HepG2 (cell line): ENCODE measurements at regions not wholly inside any gene's neighbourhood (a gene's known extent, or its start where the extent isn't known, plus 50 kb on each side); places are given as distances from the start of the nearest gene placed in this dataset.

ENCODE experiments used
- ATAC-seq: fragments of 200-7000 bp; cut with Tn5 transposase; 3 replicates; pipeline ENCODE4 v1.9.1; 2020; ENCODE audit warnings: mild to moderate bottlenecking, moderate library complexity
- BruUV-seq: library from RNA; stranded (reverse); fragments of 400-500 nt; replicated peaks from 2 replicates; lab custom pipeline; 2021; lab: Mats Ljungman, UMichigan
- CTCF ChIA-PET: fragments of 300-600 bp; formaldehyde crosslinking; extraction: SDS; loops from one replicate; lab custom pipeline; 2021; ENCODE audit warnings: low total read pairs, inconsistent platforms, low intra/inter-chr PET ratio; lab: Yijun Ruan, JAX
- POLR2A ChIA-PET: fragments of 350-600 bp; sonication (Branson Sonifier 250); formaldehyde crosslinking; loops from one replicate; lab custom pipeline; 2020; ENCODE audit warnings: antibody characterized with exemption, inconsistent platforms; lab: Yijun Ruan, JAX
- DNase-seq: peaks from one replicate; pipeline ENCODE4 v3.0.0-alpha.2; 2015; ENCODE audit warnings: low spot score
- FAIRE-seq: peaks from 3 replicates; lab custom pipeline; 2011; peaks lifted over from hg19 to GRCh38; lab: Jason Lieb, UNC
- H2AFZ ChIP-seq: one replicate; pipeline ENCODE4 v1.6.1; 2011; ENCODE audit warnings: low read length, inconsistent platforms
- H3K27ac ChIP-seq: fragments of 300-600 bp; 3 replicates; pipeline ENCODE4 v1.8.0; 2011; ENCODE audit warnings: mixed run types, mild to moderate bottlenecking, mixed read lengths, low read length, inconsistent platforms; ENCODE audit not compliant: insufficient read depth; ENCODE audit errors: extremely low read length
- H3K27me3 ChIP-seq, 2 experiments: fragments of 200-600 bp in 1 of 2; 2 replicates in 1 of 2; 3 replicates in 1 of 2; pipeline versions ENCODE4 v1.6.0 to v1.8.0; 2011; ENCODE audit warnings: low read length in 2 of 2, mild to moderate bottlenecking in 2 of 2, moderate library complexity in 2 of 2, inconsistent platforms in 1 of 2; ENCODE audit not compliant: insufficient read depth in 2 of 2, control insufficient read depth in 1 of 2
- H3K36me3 ChIP-seq, 2 experiments: fragments of 200-600 bp in 1 of 2; replicated peaks in 1 of 2; 2 replicates in 1 of 2; 3 replicates in 1 of 2; pipeline versions ENCODE4 v1.5.1 to v1.8.0; 2011; ENCODE audit warnings: low read length in 2 of 2, inconsistent platforms in 1 of 2; ENCODE audit not compliant: insufficient read depth in 2 of 2, control insufficient read depth in 1 of 2
- H3K4me1 ChIP-seq: 2 replicates; pipeline ENCODE4 v1.5.1; 2012; ENCODE audit warnings: low read length, inconsistent platforms; ENCODE audit not compliant: insufficient read depth
- H3K4me2 ChIP-seq: 2 replicates; pipeline ENCODE4 v1.6.0; 2011; ENCODE audit warnings: low read depth, low read length, inconsistent platforms
- H3K4me3 ChIP-seq, 3 experiments: fragments of 200-600 bp in 1 of 3; sonication (generic), shearing (Covaris generic) in 1 of 3; replicated peaks in 1 of 3; 2 replicates each; pipeline ENCODE4 v1.5.1; 2011 to 2016; ENCODE audit warnings: low read length in 3 of 3, inconsistent platforms in 2 of 3, low read depth in 2 of 3, mild to moderate bottlenecking in 2 of 3, control low read depth in 1 of 3, mixed read lengths in 1 of 3; ENCODE audit not compliant: insufficient read depth in 1 of 3
- H3K79me2 ChIP-seq: one replicate; pipeline ENCODE4 v1.6.1; 2011; ENCODE audit warnings: low read length, inconsistent platforms; ENCODE audit not compliant: insufficient read depth
- H3K9ac ChIP-seq: 2 replicates; pipeline ENCODE4 v1.6.0; 2011; ENCODE audit warnings: mild to moderate bottlenecking, low read depth, low read length, inconsistent platforms; ENCODE audit not compliant: insufficient read depth
- H3K9me3 ChIP-seq: 2 replicates; pipeline ENCODE4 v1.5.1; 2012; ENCODE audit warnings: mild to moderate bottlenecking, low read length
- H4K20me1 ChIP-seq: 2 replicates; pipeline ENCODE4 v1.6.0; 2011; ENCODE audit warnings: inconsistent platforms, mild to moderate bottlenecking, low read length, moderate library complexity; ENCODE audit not compliant: insufficient read depth
- FOXK2 ChIP-seq: fragments of 450-650 bp; IDR thresholded peaks from 2 replicates; pipeline ENCODE4 v1.6.1; 2016
- IKZF4 ChIP-seq: sonication (generic); formaldehyde crosslinking; IDR thresholded peaks from 2 replicates; pipeline ENCODE4 v1.5.1; 2020; ENCODE audit warnings: borderline replicate concordance, mild to moderate bottlenecking, low read depth, missing genetic modification reagents; ENCODE audit errors: not compliant biosample characterization
- KDM5A ChIP-seq: fragments of 200-600 bp; sonication (generic); IDR thresholded peaks from 2 replicates; pipeline ENCODE4 v1.7.0; 2018; ENCODE audit warnings: antibody characterized with exemption, mild to moderate bottlenecking, low read length, borderline replicate concordance
- PHF5A ChIP-seq: IDR thresholded peaks from one replicate; pipeline ENCODE4 v1.6.1; 2018; ENCODE audit warnings: low read depth, missing genetic modification reagents; ENCODE audit not compliant: unreplicated experiment
- RARG ChIP-seq: sonication (generic); formaldehyde crosslinking; IDR thresholded peaks from 2 replicates; pipeline ENCODE4 v1.4.0; 2020; ENCODE audit warnings: low read depth, mild to moderate bottlenecking, missing genetic modification reagents
- SNAI1 ChIP-seq: sonication (generic); formaldehyde crosslinking; IDR thresholded peaks from 2 replicates; pipeline ENCODE4 v1.5.0; 2020; ENCODE audit warnings: mild to moderate bottlenecking, missing genetic modification reagents, borderline replicate concordance
- SOX6 ChIP-seq, 2 experiments: fragments of 450-650 bp in 1 of 2; sonication (generic) in 1 of 2; formaldehyde crosslinking in 1 of 2; IDR thresholded peaks; 2 replicates each; pipeline versions ENCODE4 v1.4.0 to v1.6.1; 2017 to 2020; ENCODE audit warnings: antibody characterized with exemption in 1 of 2, mild to moderate bottlenecking in 1 of 2, missing genetic modification reagents in 1 of 2
- TARDBP ChIP-seq: sonication (generic); formaldehyde crosslinking; IDR thresholded peaks from 2 replicates; pipeline ENCODE4 v1.8.0; 2022; ENCODE audit warnings: mild to moderate bottlenecking, missing genetic modification reagents
- U2AF1 ChIP-seq: fragments of 200-400 bp; formaldehyde crosslinking; optimal IDR thresholded peaks from 2 replicates; pipeline ENCODE3; 2017; ENCODE audit warnings: mild to moderate bottlenecking, low read depth, low read length
- ZBTB26 ChIP-seq: IDR thresholded peaks from 2 replicates; pipeline ENCODE4 v1.6.1; 2016; ENCODE audit warnings: missing compliant biosample characterization, missing genetic modification reagents, borderline replicate concordance
- ZBTB42 ChIP-seq: sonication (generic); formaldehyde crosslinking; IDR thresholded peaks from 2 replicates; pipeline ENCODE4 v1.5.0; 2020; ENCODE audit warnings: mild to moderate bottlenecking, missing genetic modification reagents
- ZNF142 ChIP-seq: sonication (generic); formaldehyde crosslinking; IDR thresholded peaks from 2 replicates; pipeline ENCODE4 v1.4.0; 2020; ENCODE audit warnings: missing genetic modification reagents
- ZNF512 ChIP-seq: sonication (generic); formaldehyde crosslinking; IDR thresholded peaks from 2 replicates; pipeline ENCODE4 v1.4.0; 2020; ENCODE audit warnings: mild to moderate bottlenecking, missing genetic modification reagents
- ZNF580 ChIP-seq: IDR thresholded peaks from 2 replicates; pipeline ENCODE4 v1.6.1; 2016; ENCODE audit warnings: low read depth, borderline replicate concordance
- ZNF740 ChIP-seq: sonication (generic); formaldehyde crosslinking; IDR thresholded peaks from 2 replicates; pipeline ENCODE4 v1.4.0; 2020; ENCODE audit warnings: missing genetic modification reagents
- ZSCAN30 ChIP-seq: sonication (generic); formaldehyde crosslinking; IDR thresholded peaks from 2 replicates; pipeline ENCODE4 v1.5.0; 2020; ENCODE audit warnings: mild to moderate bottlenecking, missing genetic modification reagents
- WGBS: methylation state at CpG from one replicate; pipeline ENCODE4 v1.1.6; 2017; ENCODE audit warnings: low lambda C conversion rate; 5-methylcytosine and 5-hydroxymethylcytosine counted together
- in situ Hi-C: cut with HindIII; loops from 2 replicates; pipeline ENCODE4 v1.10.0; 2017; ENCODE audit warnings: low pct_unique_long_range_greater_than_20kb; ENCODE audit not compliant: extremely low pct_ligation_motif_present
- intact Hi-C: fragments of 100-400 bp; cut with micrococcal nuclease; formaldehyde crosslinking; loops from one replicate; pipeline ENCODE4 v1.10.0; 2022; ENCODE audit not compliant: unreplicated experiment

GRCh38 chr2:82674652-82675051, 1784.4 kb downstream of the SUCLG1 start:
- H3K4me1 ChIP-seq = no peaks in the 10 kb centered on the region
- CTCF ChIA-PET = no interaction called here
- in situ Hi-C loops (no loop called here), intact Hi-C loops (no loop called here)
- H3K9me3 ChIP-seq = peaks cover 47% of the 10 kb centered on the region
- FAIRE-seq (no peak), DNase-seq (no peak), ATAC-seq (no peak)
- no peak overlapping the region for H3K9ac ChIP-seq
- no peaks in the 10 kb centered on the region for H3K36me3 ChIP-seq
- no peaks in the 10 kb centered on the region for H4K20me1 ChIP-seq
- no peak overlapping the region for H2AFZ ChIP-seq
- BruUV-seq = no TSS peak
- no peak overlapping the region for H3K4me2 ChIP-seq
- WGBS = 28% methylated on average over 3 of the region's 3 CpGs
- no peak overlapping the region for H3K27ac ChIP-seq
- POLR2A ChIA-PET = no interaction called here
- H3K4me3 ChIP-seq = no peak overlapping the region
- no peaks in the 10 kb centered on the region for H3K27me3 ChIP-seq
- no peaks in the 10 kb centered on the region for H3K79me2 ChIP-seq
- TF ChIP-seq ZNF142 = no peak
- no peak for TF ChIP-seq IKZF4 (CRISPR knock-in tag)
- TF ChIP-seq ZNF740 (CRISPR knock-in tag) = no peak
- TF ChIP-seq KDM5A = no peak
- TF ChIP-seq SOX6 (IDR thresholded peaks at IDR 0.05) = no peak
- no peak for TF ChIP-seq SOX6 (CRISPR knock-in tag; IDR thresholded peaks at IDR 0.05)
- TF ChIP-seq PHF5A = no peak
- no peak for TF ChIP-seq ZBTB42 (CRISPR knock-in tag)
- TF ChIP-seq ZSCAN30 (CRISPR knock-in tag) = no peak
- no peak for TF ChIP-seq ZNF580 (CRISPR knock-in tag)
- TF ChIP-seq U2AF1 = no peak
- no peak for TF ChIP-seq ZBTB26 (CRISPR knock-in tag)
- TF ChIP-seq ZNF512 (CRISPR knock-in tag) = no peak
- TF ChIP-seq SNAI1 (CRISPR knock-in tag) = no peak
- TF ChIP-seq FOXK2 = no peak
- TF ChIP-seq RARG (CRISPR knock-in tag) = no peak
- TF ChIP-seq TARDBP = no peak
